ENCODE measurements at regions not wholly inside any gene's neighbourhood (a gene's known extent, or its start where the extent isn't known, plus 50 kb on each side); places are given as distances from the start of the nearest gene placed in this dataset.

- DNase-seq (ENCODE audit: low spot score), result no peak
Measured at GRCh38 chr14:104316121-104316722, 177.8 kb downstream of the KIF26A start.

GRCh38 chr14:104316723-104317491 is 178.5 kb downstream of the KIF26A start:
- DNase-seq (ENCODE audit: low spot score) (no peak), ATAC-seq (ENCODE audit: low FRiP score) (no peak)
- no peak for TF ChIP-seq CTCF (IDR thresholded peaks at IDR 0.05)

More at GRCh38 chr14:104316121-104316722, 177.8 kb downstream of the KIF26A start:
- no peak for ATAC-seq (ENCODE audit: low FRiP score)
- TF ChIP-seq CTCF (IDR thresholded peaks at IDR 0.05), result no peak

- TF ChIP-seq CTCF (IDR thresholded peaks at IDR 0.05), result no peak
- DNase-seq (ENCODE audit: low spot score) (no peak), ATAC-seq (ENCODE audit: low FRiP score) (no peak)
Measured at GRCh38 chr14:104317492-104317805, 179.1 kb downstream of the KIF26A start.

GRCh38 chr14:104317975-104318557 is 179.7 kb downstream of the KIF26A start:
- ATAC-seq (ENCODE audit: low FRiP score) (no peak), DNase-seq (ENCODE audit: low spot score) (no peak)
- TF ChIP-seq CTCF (IDR thresholded peaks at IDR 0.05), result no peak

GRCh38 chr14:104318558-104319490 is 180.4 kb downstream of the KIF26A start:
- no peak for TF ChIP-seq CTCF (IDR thresholded peaks at IDR 0.05)
- DNase-seq (ENCODE audit: low spot score) (no peak), ATAC-seq (ENCODE audit: low FRiP score) (no peak)

- no peak for TF ChIP-seq CTCF (IDR thresholded peaks at IDR 0.05)
- ATAC-seq (ENCODE audit: low FRiP score) (no peak), DNase-seq (ENCODE audit: low spot score) (no peak)
Measured at GRCh38 chr14:104319491-104320241, 181.3 kb downstream of the KIF26A start.
